ENCODE measurements at regions not wholly inside any gene's neighbourhood (a gene's known extent, or its start where the extent isn't known, plus 50 kb on each side); places are given as distances from the start of the nearest gene placed in this dataset.

GRCh38 chr11:128045094-128045725, 542.1 kb downstream of the ETS1 start:
- DNase-seq, result no peak

- no peak for DNase-seq
These were observed 545.0 kb downstream of the ETS1 start for GRCh38 chr11:128042290-128042751.

- DNase-seq, result no peak
These were observed 546.8 kb downstream of the ETS1 start for GRCh38 chr11:128040603-128041002.

- DNase-seq, result peak; percentile 26 to 88 (median 33)
These were observed 548.0 kb downstream of the ETS1 start for GRCh38 chr11:128039140-128040021.

- no peak for DNase-seq
These were observed 550.7 kb downstream of the ETS1 start for GRCh38 chr11:128036556-128037093.

GRCh38 chr11:128036006-128036405, 551.4 kb downstream of the ETS1 start:
- DNase-seq, result no peak

GRCh38 chr11:128031538-128032134, 555.7 kb downstream of the ETS1 start:
- peak; percentile 52 to 75 (median 67) for DNase-seq

- DNase-seq, result no peak
These were observed 558.1 kb downstream of the ETS1 start for GRCh38 chr11:128029219-128029722.

GRCh38 chr11:128026596-128026995, 560.8 kb downstream of the ETS1 start:
- DNase-seq, result peak in 1 of 3 donors; percentile 82

- no peak for DNase-seq
These were observed 564.6 kb downstream of the ETS1 start for GRCh38 chr11:128022761-128023160.

GRCh38 chr11:128022007-128022368, 565.4 kb downstream of the ETS1 start:
- DNase-seq, result no peak

- no peak for DNase-seq
These were observed 565.9 kb downstream of the ETS1 start for GRCh38 chr11:128021349-128022006.

- no peak for DNase-seq
These were observed 568.7 kb downstream of the ETS1 start for GRCh38 chr11:128018692-128019091.

GRCh38 chr11:128005562-128005961, 581.8 kb downstream of the ETS1 start:
- DNase-seq, result no peak

GRCh38 chr11:127998421-127998820, 588.9 kb downstream of the ETS1 start:
- DNase-seq, result no peak

- no peak for DNase-seq
These were observed 589.8 kb downstream of the ETS1 start for GRCh38 chr11:127997594-127997993.

GRCh38 chr11:127996825-127997224, 590.5 kb downstream of the ETS1 start:
- DNase-seq, result no peak

GRCh38 chr11:127995921-127996320, 591.4 kb downstream of the ETS1 start:
- no peak for DNase-seq

- peak in 1 of 3 donors; percentile 53 for DNase-seq
These were observed 592.6 kb downstream of the ETS1 start for GRCh38 chr11:127994736-127995135.

- no peak for DNase-seq
These were observed 593.6 kb downstream of the ETS1 start for GRCh38 chr11:127993788-127994187.

GRCh38 chr11:127993281-127993680, 594.1 kb downstream of the ETS1 start:
- no peak for DNase-seq

GRCh38 chr11:127986073-127986472, 601.3 kb downstream of the ETS1 start:
- no peak for DNase-seq

Measured in muscle of back (tissue), 3 donors.